ENCODE measurements at regions not wholly inside any gene's neighbourhood (a gene's known extent, or its start where the extent isn't known, plus 50 kb on each side); places are given as distances from the start of the nearest gene placed in this dataset.

- no TSS peak for BruUV-seq (replicated peaks)
- no peak for TF ChIP-seq MXI1 (IDR thresholded peaks at IDR 0.05; ENCODE audit: borderline replicate concordance, low read depth, low read length)
- TF ChIP-seq CEBPB (IDR thresholded peaks at IDR 0.05; ENCODE audit: low read depth, low read length): no peak
- no peak for TF ChIP-seq CHD1 (IDR thresholded peaks at IDR 0.05; ENCODE audit: low read depth, low read length)
- no peak for TF ChIP-seq BHLHE40 (IDR thresholded peaks at IDR 0.05; ENCODE audit: low read depth, low read length)
- intact Hi-C loops (cut with micrococcal nuclease): no loop called here
- no peak overlapping the region for H4K8ac ChIP-seq (ENCODE audit: low read depth in 2 of 2, low read length in 2 of 2)
- no peak overlapping the region for H3K18ac ChIP-seq (ENCODE audit: low read depth, low read length)
- H3K56ac ChIP-seq (ENCODE audit: extremely low read depth, insufficient read depth, low read length): no peak overlapping the region
- dilution Hi-C loops (cut with HindIII; ENCODE audit: low sequenced_read_pairs, unreplicated experiment): no loop called here
- no peak overlapping the region for H3K9ac ChIP-seq (ENCODE audit: low read depth, low read length)
- no peaks in the 10 kb centered on the region for H4K20me1 ChIP-seq (ENCODE audit: insufficient read depth, low read length)
- no peak overlapping the region for H2BK20ac ChIP-seq (ENCODE audit: low read depth, low read length)
- no peak overlapping the region for H2AFZ ChIP-seq (replicated peaks; ENCODE audit: low read length, poor library complexity)
- CTCF ChIA-PET: no interaction called here
- POLR2A ChIA-PET (ENCODE audit: unreplicated experiment): no interaction called here
- no peaks in the 10 kb centered on the region for H3K36me3 ChIP-seq (ENCODE audit: control insufficient read depth, insufficient read depth, low read length)
- no peak overlapping the region for H2AK5ac ChIP-seq (ENCODE audit: low read depth, low read length)
- H2AK9ac ChIP-seq (replicated peaks; ENCODE audit: low read depth, low read length, poor library complexity): no peak overlapping the region
- H2BK15ac ChIP-seq (ENCODE audit: low read depth, low read length): no peak overlapping the region
- no peak overlapping the region for H2BK120ac ChIP-seq (ENCODE audit: low read depth, low read length)
- H3K79me1 ChIP-seq (ENCODE audit: low read depth in 1 of 2, low read length in 2 of 2): no peaks in the 10 kb centered on the region
- no peak overlapping the region for H3K23ac ChIP-seq (ENCODE audit: low read depth, low read length)
- H2BK5ac ChIP-seq (ENCODE audit: low read depth, low read length, poor library complexity, severe bottlenecking): no peak overlapping the region
- no peak overlapping the region for H3K4ac ChIP-seq (ENCODE audit: low read depth, low read length)
- no peaks in the 10 kb centered on the region for H3K4me1 ChIP-seq (ENCODE audit: control insufficient read depth, insufficient read depth, low read length)
- no peaks in the 10 kb centered on the region for H3K27me3 ChIP-seq (ENCODE audit: control insufficient read depth, insufficient read depth, low read length)
- WGBS, 2 experiments (ENCODE audit: extremely low coverage in 2 of 2, insufficient read length in 1 of 2): no CpG with 5 or more reads among the region's 1 CpG
- DNase-seq: no peak
- H3K27ac ChIP-seq (ENCODE audit: insufficient read depth, low read length): no peak overlapping the region
- no peak overlapping the region for H3K4me2 ChIP-seq (ENCODE audit: low read depth, low read length)
- in situ Hi-C loops (cut with MboI; ENCODE audit: low sequenced_read_pairs): no loop called here
- no peak overlapping the region for H4K91ac ChIP-seq (ENCODE audit: insufficient read depth, low read depth, low read length)
- no peak overlapping the region for H3K4me3 ChIP-seq (ENCODE audit: insufficient read depth, low read depth, low read length)
- no peak overlapping the region for H4K5ac ChIP-seq (ENCODE audit: low read depth, low read length)
- ATAC-seq (ENCODE audit: low read depth): no peak
- no peaks in the 10 kb centered on the region for H3K9me1 ChIP-seq (ENCODE audit: insufficient read depth, low read length)
- no peaks in the 10 kb centered on the region for H3K9me3 ChIP-seq (ENCODE audit: control insufficient read depth, insufficient read depth, low read length)
- H3K14ac ChIP-seq (replicated peaks; ENCODE audit: low read depth, low read length): no peak overlapping the region
Measured at GRCh38 chr7:121798896-121799295, 74.1 kb upstream of the PTPRZ1 start.

Data from IMR-90 (cell line).